ENCODE measurements at regions not wholly inside any gene's neighbourhood (a gene's known extent, or its start where the extent isn't known, plus 50 kb on each side); places are given as distances from the start of the nearest gene placed in this dataset.

- TF ChIP-seq MCM7 (IDR thresholded peaks at IDR 0.05) = no peak
- no peak for TF ChIP-seq GABPB1 (CRISPR knock-in tag; IDR thresholded peaks at IDR 0.05)
- no peak for TF ChIP-seq SNIP1 (IDR thresholded peaks at IDR 0.05; ENCODE audit: low read depth)
- no peak for TF ChIP-seq SAFB2 (IDR thresholded peaks at IDR 0.05; ENCODE audit: borderline replicate concordance, low read depth, low read length, severe bottlenecking)
- peak; percentile 35 to 68 (median 56); a peak in 5 of 6 replicates for TF ChIP-seq CTCF (IDR thresholded peaks at IDR 0.05 in 2 of 3, conservative IDR thresholded peaks at IDR 0.05 in 1 of 3; ENCODE audit: insufficient read depth in 2 of 3, low read depth in 1 of 3, low read length in 3 of 3)
- peak; percentile 23 to 48; a peak in 3 of 4 replicates for TF ChIP-seq RAD21 (CRISPR knock-in tag; conservative IDR thresholded peaks at IDR 0.05 in 1 of 2, IDR thresholded peaks at IDR 0.05 in 1 of 2)
- TF ChIP-seq E2F1 (CRISPR knock-in tag; IDR thresholded peaks at IDR 0.05) = no peak
- no peak for TF ChIP-seq CBX1 (IDR thresholded peaks at IDR 0.05; ENCODE audit: low read depth)
- TF ChIP-seq ZNF398 (CRISPR knock-in tag; IDR thresholded peaks at IDR 0.05) = no peak
- no peak for TF ChIP-seq PTTG1 (tag; IDR thresholded peaks at IDR 0.05; ENCODE audit: low read depth)
- no peak for TF ChIP-seq TCF3 (CRISPR knock-in tag; IDR thresholded peaks at IDR 0.05)
- TF ChIP-seq NUFIP1 (IDR thresholded peaks at IDR 0.05; ENCODE audit: partially characterized antibody) = no peak
These were observed 128.6 kb upstream of the FAM83B start (continued) for GRCh38 chr6:54717849-54718455.
